Liver (tissue), 8 donors: ENCODE measurements at regions not wholly inside any gene's neighbourhood (a gene's known extent, or its start where the extent isn't known, plus 50 kb on each side); places are given as distances from the start of the nearest gene placed in this dataset.

Source experiments
- DNase-seq: peaks from one replicate; pipeline ENCODE4 v3.0.0-alpha.2; 2017; ENCODE audit warnings: low spot score
- H3K27ac ChIP-seq, 2 donors: one replicate each; pipeline ENCODE4 v1.7.0; 2013; ENCODE audit warnings: inconsistent platforms in 2 of 2, low read length in 2 of 2, control low read depth in 1 of 2, low read depth in 1 of 2, mild to moderate bottlenecking in 1 of 2
- H3K27me3 ChIP-seq, 4 donors: one replicate each; pipeline versions ENCODE4 v1.6.1 to v1.7.0; 2013; ENCODE audit warnings: low read length in 3 of 4, inconsistent platforms in 1 of 4, mild to moderate bottlenecking in 1 of 4, moderate library complexity in 1 of 4; ENCODE audit not compliant: control insufficient read depth in 4 of 4, insufficient read depth in 4 of 4
- H3K36me3 ChIP-seq, 4 donors: one replicate each; pipeline versions ENCODE4 v1.6.1 to v1.7.0; 2013; ENCODE audit warnings: low read length in 3 of 4, mild to moderate bottlenecking in 3 of 4, low read depth in 1 of 4, moderate library complexity in 1 of 4; ENCODE audit not compliant: control insufficient read depth in 4 of 4, insufficient read depth in 3 of 4
- H3K4me1 ChIP-seq, 4 donors: one replicate each; pipeline versions ENCODE4 v1.6.1 to v1.7.0; 2013; ENCODE audit warnings: low read length in 3 of 4, mild to moderate bottlenecking in 3 of 4, moderate library complexity in 1 of 4; ENCODE audit not compliant: control insufficient read depth in 4 of 4, insufficient read depth in 4 of 4
- H3K4me3 ChIP-seq, 3 donors: one replicate each; pipeline versions ENCODE4 v1.6.1 to v1.7.0; 2013; ENCODE audit warnings: low read length in 3 of 3, control low read depth in 1 of 3, low read depth in 1 of 3, mild to moderate bottlenecking in 1 of 3
- H3K9ac ChIP-seq, 2 donors: one replicate each; pipeline ENCODE4 v1.7.0; 2013; ENCODE audit warnings: low read length in 2 of 2, mild to moderate bottlenecking in 2 of 2, moderate library complexity in 2 of 2, control low read depth in 1 of 2, low read depth in 1 of 2
- H3K9me3 ChIP-seq, 4 donors: one replicate each; pipeline versions ENCODE4 v1.6.1 to v1.7.0; 2013; ENCODE audit warnings: low read length in 3 of 4; ENCODE audit not compliant: control insufficient read depth in 4 of 4
- EGR1 ChIP-seq, 2 donors: IDR thresholded peaks; 2 replicates each; pipeline ENCODE4 v1.6.1; 2016 to 2018; ENCODE audit warnings: antibody characterized with exemption in 2 of 2, low read depth in 2 of 2
- FOXA1 ChIP-seq: IDR thresholded peaks from 2 replicates; pipeline ENCODE4 v1.6.1; 2016; ENCODE audit warnings: antibody characterized with exemption
- FOXA2 ChIP-seq: IDR thresholded peaks from 2 replicates; pipeline ENCODE4 v1.6.1; 2016; ENCODE audit warnings: antibody characterized with exemption
- GABPA ChIP-seq, 2 donors: IDR thresholded peaks in 1 of 2; conservative IDR thresholded peaks in 1 of 2; 2 replicates each; pipeline ENCODE4 v1.6.1; 2016; ENCODE audit warnings: antibody characterized with exemption in 2 of 2, mild to moderate bottlenecking in 1 of 2, moderate library complexity in 1 of 2
- HNF4A ChIP-seq, 2 donors: conservative IDR thresholded peaks; 2 replicates each; pipeline ENCODE4 v1.6.1; 2016; ENCODE audit warnings: antibody characterized with exemption in 2 of 2, mild to moderate bottlenecking in 2 of 2
- JUND ChIP-seq, 2 donors: IDR thresholded peaks; 2 replicates each; pipeline ENCODE4 v1.6.1; 2016; ENCODE audit warnings: antibody characterized with exemption in 2 of 2
- NR2F2 ChIP-seq: IDR thresholded peaks from 2 replicates; pipeline ENCODE4 v1.6.1; 2016; ENCODE audit warnings: antibody characterized with exemption
- RAD21 ChIP-seq, 2 donors: IDR thresholded peaks; 2 replicates each; pipeline ENCODE4 v1.6.1; 2016; ENCODE audit warnings: antibody characterized with exemption in 2 of 2, mild to moderate bottlenecking in 2 of 2
- SP1 ChIP-seq: IDR thresholded peaks from 2 replicates; pipeline ENCODE4 v1.6.1; 2018; ENCODE audit warnings: antibody characterized with exemption, mild to moderate bottlenecking
- TAF1 ChIP-seq: conservative IDR thresholded peaks from 2 replicates; pipeline ENCODE4 v1.6.1; 2016; ENCODE audit warnings: antibody characterized with exemption, mild to moderate bottlenecking
- YY1 ChIP-seq: IDR thresholded peaks from 2 replicates; pipeline ENCODE4 v1.6.1; 2016; ENCODE audit warnings: antibody characterized with exemption, mild to moderate bottlenecking
- whole genome bisulfite sequencing: extraction: QIAGEN DNeasy Blood & Tissue Kit; methylation state at CpG from one replicate; pipeline ENCODE4 v1.1.7; 2013; 5-methylcytosine and 5-hydroxymethylcytosine counted together
- TF ChIP-seq, protein P1 (sequence below): IDR thresholded peaks from 2 replicates; pipeline ENCODE4 v1.6.1; 2016; ENCODE audit warnings: antibody characterized with exemption
- TF ChIP-seq, protein P2 (sequence below): IDR thresholded peaks from 2 replicates; pipeline ENCODE4 v1.6.1; 2016; ENCODE audit warnings: antibody characterized with exemption
- TF ChIP-seq, protein P3 (sequence below): fragments of 150-350 bp; IDR thresholded peaks from 2 replicates; pipeline ENCODE4 v1.5.1; 2017; ENCODE audit warnings: improper control_type of control experiment, low read depth, low read length; ENCODE audit not compliant: missing input control
- donor health status: healthy.
- donor health status: healthy.
- donor health status: healthy.
- donor health status: healthy.
- donor health status: healthy.

DNA sequence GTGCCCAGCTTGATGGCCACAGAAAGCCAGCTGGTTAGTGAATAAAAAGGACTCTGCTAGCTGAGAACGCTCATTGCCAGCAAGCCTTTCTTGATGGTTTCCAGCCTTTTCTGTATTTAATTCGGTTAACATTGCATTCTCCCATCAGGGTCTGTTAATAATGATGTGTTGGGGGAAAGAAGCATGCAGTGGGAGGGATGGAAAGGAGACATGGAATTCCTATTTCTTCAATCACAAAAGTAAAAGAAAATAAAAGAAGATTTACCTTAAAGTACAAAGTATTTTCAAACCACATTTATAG is 141.9 kb upstream of the RBBP8 start:
- Histone ChIP-seq H3K36me3 (peaks cover 0 to 1% (median 0%) of the 10 kb centered on the region in 4 donors), H3K27ac (no peak overlapping the region), H3K4me3 (no peak overlapping the region), H3K4me1 (no peaks in the 10 kb centered on the region), H3K9me3 (no peaks in the 10 kb centered on the region), H3K27me3 (no peaks in the 10 kb centered on the region), H3K9ac (no peak overlapping the region)
- WGBS = 87% methylated on average over 2 of the region's 2 CpGs
- TF ChIP-seq, protein P1, sequence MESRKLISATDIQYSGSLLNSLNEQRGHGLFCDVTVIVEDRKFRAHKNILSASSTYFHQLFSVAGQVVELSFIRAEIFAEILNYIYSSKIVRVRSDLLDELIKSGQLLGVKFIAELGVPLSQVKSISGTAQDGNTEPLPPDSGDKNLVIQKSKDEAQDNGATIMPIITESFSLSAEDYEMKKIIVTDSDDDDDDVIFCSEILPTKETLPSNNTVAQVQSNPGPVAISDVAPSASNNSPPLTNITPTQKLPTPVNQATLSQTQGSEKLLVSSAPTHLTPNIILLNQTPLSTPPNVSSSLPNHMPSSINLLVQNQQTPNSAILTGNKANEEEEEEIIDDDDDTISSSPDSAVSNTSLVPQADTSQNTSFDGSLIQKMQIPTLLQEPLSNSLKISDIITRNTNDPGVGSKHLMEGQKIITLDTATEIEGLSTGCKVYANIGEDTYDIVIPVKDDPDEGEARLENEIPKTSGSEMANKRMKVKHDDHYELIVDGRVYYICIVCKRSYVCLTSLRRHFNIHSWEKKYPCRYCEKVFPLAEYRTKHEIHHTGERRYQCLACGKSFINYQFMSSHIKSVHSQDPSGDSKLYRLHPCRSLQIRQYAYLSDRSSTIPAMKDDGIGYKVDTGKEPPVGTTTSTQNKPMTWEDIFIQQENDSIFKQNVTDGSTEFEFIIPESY = no peak
- TF ChIP-seq YY1 (no peak), EGR1 (IDR thresholded peaks at IDR 0.05; ENCODE audit: low read depth in 2 of 2) (no peak)
- no peak for DNase-seq

DNA sequence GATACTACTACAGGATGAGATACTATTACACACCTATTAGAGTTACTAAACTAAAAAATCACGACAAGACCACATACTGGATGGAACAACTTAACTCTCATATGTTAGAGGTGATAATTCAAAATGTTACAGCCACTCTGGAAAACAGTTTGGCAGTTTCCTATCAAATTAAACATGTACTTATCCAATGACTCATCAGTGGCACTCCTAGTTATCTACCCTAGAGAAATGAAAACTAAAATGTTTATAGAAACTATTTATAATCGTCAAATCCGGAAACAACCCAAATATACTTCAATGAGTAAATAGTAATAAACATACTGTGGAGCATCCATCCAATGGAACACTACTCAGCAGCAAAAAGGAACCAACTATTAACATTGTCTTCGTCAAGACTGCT is 137.0 kb upstream of the RBBP8 start:
- H3K36me3 ChIP-seq = no peaks in the 10 kb centered on the region
- no peaks in the 10 kb centered on the region for H3K27me3 ChIP-seq
- no peak overlapping the region for H3K4me3 ChIP-seq
- 74% methylated on average over 4 of the region's 4 CpGs for WGBS
- no peak for TF ChIP-seq JUND (IDR thresholded peaks at IDR 0.05)
- H3K9me3 ChIP-seq = no peaks in the 10 kb centered on the region
- no peaks in the 10 kb centered on the region for H3K4me1 ChIP-seq
- H3K27ac ChIP-seq = no peak overlapping the region
- DNase-seq = no peak
- H3K9ac ChIP-seq = no peak overlapping the region

DNA sequence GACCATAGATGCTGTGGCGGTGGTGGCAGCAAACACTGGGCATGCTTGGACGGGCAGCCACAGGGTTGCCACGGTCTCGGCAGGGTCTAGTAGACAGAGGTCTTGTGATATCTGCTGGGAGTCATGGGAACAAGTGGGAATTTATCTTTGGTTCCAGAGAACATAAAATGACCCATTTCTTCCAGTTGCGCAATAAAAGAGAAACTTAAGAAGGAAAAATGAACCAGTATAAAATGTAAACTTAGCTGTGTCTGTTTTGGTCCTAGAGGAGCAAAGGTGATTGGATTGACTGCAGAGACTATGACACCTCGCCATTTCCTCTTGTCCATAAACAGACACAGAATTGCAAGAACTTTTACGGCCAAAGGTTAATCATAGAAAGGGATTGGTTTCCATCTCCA is 132.6 kb upstream of the RBBP8 start:
- TF ChIP-seq, protein P1 = no peak
- TF ChIP-seq NR2F2 (peak; percentile 56), YY1 (no peak), GABPA (IDR thresholded peaks at IDR 0.05 in 1 of 2, conservative IDR thresholded peaks at IDR 0.05 in 1 of 2) (no peak), SP1 (no peak)
- TF ChIP-seq, protein P2, sequence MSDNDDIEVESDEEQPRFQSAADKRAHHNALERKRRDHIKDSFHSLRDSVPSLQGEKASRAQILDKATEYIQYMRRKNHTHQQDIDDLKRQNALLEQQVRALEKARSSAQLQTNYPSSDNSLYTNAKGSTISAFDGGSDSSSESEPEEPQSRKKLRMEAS = no peak
- Histone ChIP-seq H3K36me3 (no peaks in the 10 kb centered on the region), H3K4me1 (no peaks in the 10 kb centered on the region), H3K9ac (no peak overlapping the region), H3K27ac (no peak overlapping the region), H3K9me3 (no peaks in the 10 kb centered on the region), H3K27me3 (no peaks in the 10 kb centered on the region), H3K4me3 (no peak overlapping the region)
- no peak for DNase-seq
- 85% methylated on average over 7 of the region's 7 CpGs for WGBS

DNA sequence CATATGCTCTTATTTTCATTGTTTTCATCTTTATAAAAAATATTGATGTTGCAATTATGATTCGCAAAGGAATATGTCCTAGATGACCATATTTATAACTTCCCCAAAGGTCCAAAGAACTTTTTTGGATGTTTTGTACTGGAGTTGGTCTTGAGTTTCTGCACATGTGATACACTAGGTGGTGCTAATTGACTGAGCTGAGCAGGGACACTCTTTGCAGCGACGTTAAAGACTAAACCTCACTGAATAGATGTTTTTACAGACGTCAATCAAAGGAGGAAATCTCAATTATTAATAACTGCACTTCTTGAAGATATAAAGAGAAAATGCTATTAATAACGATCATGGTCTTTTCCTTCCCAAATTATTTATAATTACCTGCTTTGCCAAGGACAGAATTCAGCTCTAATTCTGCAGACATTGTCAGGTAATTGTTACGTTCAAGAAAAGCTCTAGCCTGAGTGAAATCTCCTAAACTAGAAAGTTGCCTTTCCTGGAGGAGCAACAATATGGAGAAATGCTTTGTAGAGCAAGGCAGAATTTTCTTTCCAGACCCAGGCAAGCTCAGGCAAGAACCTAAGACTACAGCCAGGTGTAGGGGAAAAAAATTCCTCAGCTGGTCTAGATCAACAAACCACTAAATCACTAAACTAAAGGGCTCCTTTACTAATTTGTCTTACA is 119.3 kb upstream of the RBBP8 start:
- Histone ChIP-seq H3K4me3 (no peak overlapping the region), H3K27me3 (no peaks in the 10 kb centered on the region), H3K36me3 (no peaks in the 10 kb centered on the region), H3K9me3 (no peaks in the 10 kb centered on the region), H3K4me1 (peaks cover 0 to 3% (median 3%) of the 10 kb centered on the region in 4 donors), H3K9ac (no peak overlapping the region), H3K27ac (no peak overlapping the region)
- DNase-seq = no peak
- TF ChIP-seq EGR1 (IDR thresholded peaks at IDR 0.05; ENCODE audit: low read depth in 2 of 2) (no peak), TAF1 (no peak), SP1 (no peak), YY1 (no peak), FOXA2 (no peak), HNF4A (conservative IDR thresholded peaks at IDR 0.05) (no peak), FOXA1 (no peak), JUND (IDR thresholded peaks at IDR 0.05) (no peak), NR2F2 (no peak), GABPA (IDR thresholded peaks at IDR 0.05 in 1 of 2, conservative IDR thresholded peaks at IDR 0.05 in 1 of 2) (no peak), RAD21 (IDR thresholded peaks at IDR 0.05) (peak; percentile 95 to 96)
- TF ChIP-seq, protein P3, sequence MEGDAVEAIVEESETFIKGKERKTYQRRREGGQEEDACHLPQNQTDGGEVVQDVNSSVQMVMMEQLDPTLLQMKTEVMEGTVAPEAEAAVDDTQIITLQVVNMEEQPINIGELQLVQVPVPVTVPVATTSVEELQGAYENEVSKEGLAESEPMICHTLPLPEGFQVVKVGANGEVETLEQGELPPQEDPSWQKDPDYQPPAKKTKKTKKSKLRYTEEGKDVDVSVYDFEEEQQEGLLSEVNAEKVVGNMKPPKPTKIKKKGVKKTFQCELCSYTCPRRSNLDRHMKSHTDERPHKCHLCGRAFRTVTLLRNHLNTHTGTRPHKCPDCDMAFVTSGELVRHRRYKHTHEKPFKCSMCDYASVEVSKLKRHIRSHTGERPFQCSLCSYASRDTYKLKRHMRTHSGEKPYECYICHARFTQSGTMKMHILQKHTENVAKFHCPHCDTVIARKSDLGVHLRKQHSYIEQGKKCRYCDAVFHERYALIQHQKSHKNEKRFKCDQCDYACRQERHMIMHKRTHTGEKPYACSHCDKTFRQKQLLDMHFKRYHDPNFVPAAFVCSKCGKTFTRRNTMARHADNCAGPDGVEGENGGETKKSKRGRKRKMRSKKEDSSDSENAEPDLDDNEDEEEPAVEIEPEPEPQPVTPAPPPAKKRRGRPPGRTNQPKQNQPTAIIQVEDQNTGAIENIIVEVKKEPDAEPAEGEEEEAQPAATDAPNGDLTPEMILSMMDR = peak; percentile 48
- TF ChIP-seq, protein P1 = no peak
- TF ChIP-seq, protein P2 = no peak
- 25% methylated on average over 6 of the region's 6 CpGs for WGBS
